Gastrocnemius medialis (tissue), 4 donors: ENCODE measurements at regions not wholly inside any gene's neighbourhood (a gene's known extent, or its start where the extent isn't known, plus 50 kb on each side); places are given as distances from the start of the nearest gene placed in this dataset.
"Not testable (repeated sequence)": the region's sequence is repeated elsewhere in the genome, so short reads cannot be mapped to it uniquely, and the experiment has no call there.

Experiments used
- ATAC-seq, 2 donors: fragments of 150-250 bp; one replicate each; pipeline ENCODE4 v1.9.1; 2016
- DNase-seq, 2 donors: peaks; one replicate each; pipeline ENCODE4 v3.0.0-alpha.2; 2019
- H3K27ac ChIP-seq, 4 donors: fragments of 200-600 bp; sonication (generic); 1 replicate in 1 of 4; 2 replicates in 3 of 4; pipeline ENCODE4 v1.5.1; 2016 to 2018; ENCODE audit warnings: mild to moderate bottlenecking in 2 of 4, moderate library complexity in 1 of 4
- H3K27me3 ChIP-seq, 3 donors: fragments of 200-600 bp; sonication (generic) in 2 of 3; 1 replicate in 1 of 3; 2 replicates in 2 of 3; pipeline versions ENCODE4 v1.5.1 to v1.6.0; 2016 to 2019; ENCODE audit warnings: mild to moderate bottlenecking in 1 of 3, moderate library complexity in 1 of 3
- H3K36me3 ChIP-seq, 2 donors: fragments of 200-600 bp; sonication (generic) in 1 of 2; one replicate each; pipeline ENCODE4 v1.5.1; 2017 to 2018
- H3K4me1 ChIP-seq, 2 donors: fragments of 200-600 bp; sonication (generic) in 1 of 2; one replicate each; pipeline ENCODE4 v1.5.1; 2016 to 2017; ENCODE audit warnings: mild to moderate bottlenecking in 2 of 2
- H3K4me3 ChIP-seq, 4 donors: fragments of 200-600 bp; sonication (generic) in 3 of 4; 1 replicate in 1 of 4; 2 replicates in 3 of 4; pipeline ENCODE4 v1.5.1; 2016 to 2019; ENCODE audit warnings: mild to moderate bottlenecking in 2 of 4
- H3K9me3 ChIP-seq, 3 donors: fragments of 200-600 bp; sonication (generic) in 2 of 3; 1 replicate in 1 of 3; 2 replicates in 2 of 3; pipeline ENCODE4 v1.5.1; 2016 to 2019
- CTCF ChIP-seq, 5 experiments: fragments of 450-650 bp in 3 of 5; fragments of 200-600 bp in 2 of 5; sonication (generic) in 2 of 5; IDR thresholded peaks in 4 of 5; conservative IDR thresholded peaks in 1 of 5; 1 replicate in 4 of 5; 2 replicates in 1 of 5; pipeline ENCODE4 v1.5.1; 2016 to 2019; ENCODE audit warnings: antibody characterized with exemption in 5 of 5, mild to moderate bottlenecking in 3 of 5, moderate library complexity in 3 of 5
- POLR2A ChIP-seq, 2 donors: fragments of 450-650 bp; IDR thresholded peaks; one replicate each; pipeline ENCODE4 v1.6.1; 2017; ENCODE audit warnings: antibody characterized with exemption in 2 of 2, mild to moderate bottlenecking in 2 of 2, moderate library complexity in 2 of 2
- in situ Hi-C, 4 donors: fragments of 200-750 bp; cut with MboI; loops; one replicate each; pipeline versions ENCODE4 v1.15.0 to v1.8.0; 2017; ENCODE audit warnings: low sequenced_read_pairs in 4 of 4
- intact Hi-C: fragments of 100-400 bp; cut with DNase I; formaldehyde crosslinking; loops from one replicate; pipeline ENCODE4 v1.15.1; 2023; ENCODE audit warnings: low total_unique reads

DNA sequence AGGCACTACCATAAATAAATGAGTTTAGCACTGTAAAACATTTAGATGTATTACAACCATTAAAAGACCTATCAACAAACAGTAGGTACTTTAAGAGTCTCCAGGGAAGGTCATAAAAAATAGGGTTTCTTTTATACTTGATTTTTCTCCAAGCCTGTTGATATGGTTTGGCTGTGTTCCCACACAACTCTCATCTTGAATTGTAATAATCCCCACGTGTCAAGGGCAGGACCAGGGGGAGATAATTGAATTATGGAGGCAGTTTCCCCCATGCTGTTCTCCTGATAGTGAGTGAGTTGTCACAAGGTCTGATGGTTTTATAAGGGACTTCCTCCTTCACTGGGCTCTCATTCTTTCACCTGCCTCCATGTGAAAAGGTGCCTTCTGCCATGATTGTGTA lies 468.9 kb upstream of the UBE2E2 start:
- H3K36me3 ChIP-seq = no peaks in the 10 kb centered on the region
- no peaks in the 10 kb centered on the region for H3K4me1 ChIP-seq
- ATAC-seq (no peak), DNase-seq (no peak)
- intact Hi-C loops (no loop called here), in situ Hi-C loops (no loop called here)
- H3K27me3 ChIP-seq = no peaks in the 10 kb centered on the region
- H3K4me3 ChIP-seq = no peak overlapping the region
- TF ChIP-seq POLR2A (IDR thresholded peaks at IDR 0.05) (no peak), CTCF (IDR thresholded peaks at IDR 0.05 in 4 of 5, conservative IDR thresholded peaks at IDR 0.05 in 1 of 5) (no peak)
- no peaks in the 10 kb centered on the region for H3K9me3 ChIP-seq
- H3K27ac ChIP-seq = no peak overlapping the region

GRCh38 chr3:22734756-22735155 lies 468.4 kb upstream of the UBE2E2 start:
- H3K4me1 ChIP-seq = no peaks in the 10 kb centered on the region
- in situ Hi-C loops (no loop called here), intact Hi-C loops (no loop called here)
- TF ChIP-seq POLR2A (IDR thresholded peaks at IDR 0.05) = no peak
- no peak for TF ChIP-seq CTCF (IDR thresholded peaks at IDR 0.05 in 4 of 5, conservative IDR thresholded peaks at IDR 0.05 in 1 of 5)
- no peak overlapping the region for H3K27ac ChIP-seq
- no peaks in the 10 kb centered on the region for H3K27me3 ChIP-seq
- no peak for ATAC-seq
- H3K36me3 ChIP-seq = no peaks in the 10 kb centered on the region
- no peak for DNase-seq
- H3K4me3 ChIP-seq = no peak overlapping the region
- H3K9me3 ChIP-seq = no peaks in the 10 kb centered on the region

DNA sequence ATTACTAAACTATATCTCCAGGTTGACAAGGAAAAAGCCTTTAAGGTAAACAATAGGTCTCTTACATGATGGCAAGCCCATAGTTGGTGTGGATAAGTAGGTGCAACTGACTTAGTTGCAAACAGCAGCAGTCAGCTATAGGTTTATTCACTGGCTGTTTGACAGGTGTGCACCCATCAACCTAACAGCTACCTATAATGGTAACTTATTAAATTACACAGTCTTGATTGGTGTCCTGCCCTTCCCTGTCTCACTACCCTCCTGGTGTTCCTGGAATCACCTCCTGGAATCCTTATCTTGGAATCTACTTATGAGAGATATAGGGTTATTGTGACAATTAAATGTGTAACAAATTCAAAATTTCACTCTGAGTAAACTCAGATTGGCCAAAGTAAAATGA lies 467.8 kb upstream of the UBE2E2 start:
- ATAC-seq (no peak), DNase-seq (no peak)
- intact Hi-C loops = no loop called here
- in situ Hi-C loops = no loop called here
- no peak overlapping the region for H3K27ac ChIP-seq
- H3K4me1 ChIP-seq = no peaks in the 10 kb centered on the region
- TF ChIP-seq CTCF (IDR thresholded peaks at IDR 0.05 in 4 of 5, conservative IDR thresholded peaks at IDR 0.05 in 1 of 5) (no peak), POLR2A (IDR thresholded peaks at IDR 0.05) (no peak)
- no peaks in the 10 kb centered on the region for H3K36me3 ChIP-seq
- no peak overlapping the region for H3K4me3 ChIP-seq
- H3K9me3 ChIP-seq = no peaks in the 10 kb centered on the region
- H3K27me3 ChIP-seq = no peaks in the 10 kb centered on the region

DNA sequence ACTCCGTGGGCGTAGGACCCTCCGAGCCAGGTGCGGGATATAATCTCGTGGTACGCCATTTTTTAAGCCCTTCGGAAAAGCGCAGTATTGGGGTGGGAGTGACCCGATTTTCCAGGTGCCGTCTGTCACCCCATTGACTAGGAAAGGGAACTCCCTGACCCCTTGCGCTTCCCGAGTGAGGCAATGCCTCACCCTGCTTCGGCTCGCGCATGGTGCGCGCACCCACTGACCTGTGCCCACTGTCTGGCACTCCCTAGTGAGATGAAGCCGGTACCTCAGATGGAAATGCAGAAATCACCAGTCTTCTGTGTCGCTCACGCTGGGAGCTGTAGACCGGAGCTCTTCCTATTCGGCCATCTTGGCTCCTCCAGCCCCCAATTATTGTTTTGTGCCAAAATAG lies 459.7 kb upstream of the UBE2E2 start:
- DNase-seq, H3K4me1 ChIP-seq, H3K27me3 ChIP-seq, ATAC-seq, H3K36me3 ChIP-seq, in situ Hi-C loops, H3K4me3 ChIP-seq, H3K27ac ChIP-seq, H3K9me3 ChIP-seq, intact Hi-C loops: not testable (repeated sequence)

DNA sequence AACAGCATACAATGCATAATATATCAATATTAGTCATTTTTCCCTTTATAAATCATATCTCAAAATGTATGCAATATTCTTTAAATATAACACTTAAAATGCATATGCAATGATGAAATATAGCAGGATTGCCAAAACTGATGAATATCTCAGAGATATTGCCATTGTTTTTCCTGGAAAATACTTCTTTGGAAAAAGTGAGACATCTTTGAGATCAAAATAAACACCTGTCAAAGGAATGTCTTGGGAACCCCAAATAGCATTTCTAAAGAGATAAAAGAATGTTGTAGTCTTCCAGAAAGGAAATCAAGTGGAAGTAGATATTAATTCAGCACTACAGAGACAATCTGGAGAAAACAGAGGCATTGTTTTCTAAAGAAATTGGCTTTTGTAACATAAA lies 457.8 kb upstream of the UBE2E2 start:
- no peaks in the 10 kb centered on the region for H3K36me3 ChIP-seq
- intact Hi-C loops = no loop called here
- H3K27ac ChIP-seq = no peak overlapping the region
- H3K4me3 ChIP-seq = no peak overlapping the region
- H3K4me1 ChIP-seq = no peaks in the 10 kb centered on the region
- in situ Hi-C loops = no loop called here
- TF ChIP-seq POLR2A (IDR thresholded peaks at IDR 0.05) (no peak), CTCF (IDR thresholded peaks at IDR 0.05 in 4 of 5, conservative IDR thresholded peaks at IDR 0.05 in 1 of 5) (no peak)
- ATAC-seq (no peak), DNase-seq (no peak)
- H3K27me3 ChIP-seq = no peaks in the 10 kb centered on the region
- H3K9me3 ChIP-seq = no peaks in the 10 kb centered on the region
